ENCODE measurements at regions not wholly inside any gene's neighbourhood (a gene's known extent, or its start where the extent isn't known, plus 50 kb on each side); places are given as distances from the start of the nearest gene placed in this dataset.

- H3K27ac ChIP-seq, result no peak overlapping the region
- no peak for DNase-seq
Measured at GRCh38 chr10:29026802-29027580, 261.9 kb upstream of the LYZL1 start.

GRCh38 chr10:29028486-29028885, 260.4 kb upstream of the LYZL1 start:
- H3K9me3 ChIP-seq, result no peaks in the 10 kb centered on the region
- ATAC-seq (no peak), DNase-seq (no peak)
- H3K36me3 ChIP-seq, result no peaks in the 10 kb centered on the region
- no peak overlapping the region for H3K27ac ChIP-seq
- no peak overlapping the region for H3K4me3 ChIP-seq
- intact Hi-C loops (cut with DNase I), result no loop called here
- H3K4me1 ChIP-seq, result no peaks in the 10 kb centered on the region
- TF ChIP-seq CTCF (IDR thresholded peaks at IDR 0.05), result no peak
- no peaks in the 10 kb centered on the region for H3K27me3 ChIP-seq (ENCODE audit: low read depth)

More at GRCh38 chr10:29026802-29027580, 261.9 kb upstream of the LYZL1 start:
- intact Hi-C loops (cut with DNase I), result no loop called here
- ATAC-seq, result no peak
- Histone ChIP-seq H3K36me3 (no peaks in the 10 kb centered on the region), H3K27me3 (ENCODE audit: low read depth) (no peaks in the 10 kb centered on the region), H3K4me3 (no peak overlapping the region), H3K9me3 (no peaks in the 10 kb centered on the region), H3K4me1 (no peaks in the 10 kb centered on the region)
- TF ChIP-seq CTCF (IDR thresholded peaks at IDR 0.05), result no peak

- Histone ChIP-seq H3K9me3 (no peaks in the 10 kb centered on the region), H3K4me3 (no peak overlapping the region), H3K27ac (no peak overlapping the region), H3K4me1 (no peaks in the 10 kb centered on the region), H3K36me3 (no peaks in the 10 kb centered on the region), H3K27me3 (ENCODE audit: low read depth) (no peaks in the 10 kb centered on the region)
- no peak for TF ChIP-seq CTCF (IDR thresholded peaks at IDR 0.05)
- no peak for ATAC-seq
- DNase-seq, result no peak
- intact Hi-C loops (cut with DNase I), result no loop called here
Measured at GRCh38 chr10:29030900-29031299, 258.0 kb upstream of the LYZL1 start.

GRCh38 chr10:29032169-29032568, 256.7 kb upstream of the LYZL1 start:
- H3K27ac ChIP-seq, result no peak overlapping the region
- H3K4me3 ChIP-seq, result no peak overlapping the region
- H3K9me3 ChIP-seq, result no peaks in the 10 kb centered on the region
- no peaks in the 10 kb centered on the region for H3K36me3 ChIP-seq
- ATAC-seq (no peak), DNase-seq (no peak)
- no peaks in the 10 kb centered on the region for H3K4me1 ChIP-seq
- intact Hi-C loops (cut with DNase I), result no loop called here
- no peak for TF ChIP-seq CTCF (IDR thresholded peaks at IDR 0.05)
- H3K27me3 ChIP-seq (ENCODE audit: low read depth), result no peaks in the 10 kb centered on the region

- ATAC-seq (no peak), DNase-seq (no peak)
- Histone ChIP-seq H3K9me3 (no peaks in the 10 kb centered on the region), H3K27ac (no peak overlapping the region), H3K36me3 (no peaks in the 10 kb centered on the region), H3K27me3 (ENCODE audit: low read depth) (no peaks in the 10 kb centered on the region), H3K4me1 (no peaks in the 10 kb centered on the region), H3K4me3 (no peak overlapping the region)
- no peak for TF ChIP-seq CTCF (IDR thresholded peaks at IDR 0.05)
- intact Hi-C loops (cut with DNase I), result no loop called here
Measured at GRCh38 chr10:29033311-29033940, 255.4 kb upstream of the LYZL1 start.
